ENCODE measurements at regions not wholly inside any gene's neighbourhood (a gene's known extent, or its start where the extent isn't known, plus 50 kb on each side); places are given as distances from the start of the nearest gene placed in this dataset.

DNA sequence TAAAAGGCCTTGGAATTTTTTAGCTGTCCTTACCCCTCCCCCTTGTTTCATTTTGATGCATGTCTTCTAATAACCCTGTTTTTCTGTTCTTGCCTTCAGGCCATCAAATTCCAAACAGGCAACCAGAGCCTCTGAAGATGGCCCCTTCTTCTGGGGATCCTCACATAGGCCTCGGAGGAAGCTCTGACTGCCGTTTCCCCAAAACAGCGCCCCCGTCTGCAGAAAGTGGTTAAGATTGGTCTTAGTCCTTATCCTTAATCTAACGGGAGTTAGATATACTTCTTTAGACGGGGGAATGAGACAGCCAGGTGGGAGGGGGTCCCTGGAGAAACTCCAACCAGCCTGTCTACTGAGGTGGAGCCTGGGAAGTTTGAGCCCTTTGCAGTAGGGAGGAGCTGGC, 226.3 kb upstream of the ZNF608 start:
- WGBS, 2 donors (ENCODE audit: low coverage in 1 of 2) = 92 to 100% methylated on average over 1 to 6 of the region's 6 CpGs
- Histone ChIP-seq H3K4me1 (no peaks in the 10 kb centered on the region), H3K4me3 (no peak overlapping the region), H3K36me3 (no peaks in the 10 kb centered on the region), H3K27me3 (no peaks in the 10 kb centered on the region), H3K9me3 (no peaks in the 10 kb centered on the region), H3K27ac (no peak overlapping the region)
- in situ Hi-C loops (cut with MboI; ENCODE audit: low pct_ligation_motif_present in 1 of 4, low pct_unique_long_range_greater_than_20kb in 1 of 4, low sequenced_read_pairs in 3 of 4) = no loop called here
- no peak for DNase-seq
- intact Hi-C loops (cut with DNase I; ENCODE audit: low total_unique reads) = no loop called here
- TF ChIP-seq POLR2A (IDR thresholded peaks at IDR 0.05) = no peak
- TF ChIP-seq POLR2AphosphoS5 (IDR thresholded peaks at IDR 0.05) = no peak
- TF ChIP-seq, protein P1, sequence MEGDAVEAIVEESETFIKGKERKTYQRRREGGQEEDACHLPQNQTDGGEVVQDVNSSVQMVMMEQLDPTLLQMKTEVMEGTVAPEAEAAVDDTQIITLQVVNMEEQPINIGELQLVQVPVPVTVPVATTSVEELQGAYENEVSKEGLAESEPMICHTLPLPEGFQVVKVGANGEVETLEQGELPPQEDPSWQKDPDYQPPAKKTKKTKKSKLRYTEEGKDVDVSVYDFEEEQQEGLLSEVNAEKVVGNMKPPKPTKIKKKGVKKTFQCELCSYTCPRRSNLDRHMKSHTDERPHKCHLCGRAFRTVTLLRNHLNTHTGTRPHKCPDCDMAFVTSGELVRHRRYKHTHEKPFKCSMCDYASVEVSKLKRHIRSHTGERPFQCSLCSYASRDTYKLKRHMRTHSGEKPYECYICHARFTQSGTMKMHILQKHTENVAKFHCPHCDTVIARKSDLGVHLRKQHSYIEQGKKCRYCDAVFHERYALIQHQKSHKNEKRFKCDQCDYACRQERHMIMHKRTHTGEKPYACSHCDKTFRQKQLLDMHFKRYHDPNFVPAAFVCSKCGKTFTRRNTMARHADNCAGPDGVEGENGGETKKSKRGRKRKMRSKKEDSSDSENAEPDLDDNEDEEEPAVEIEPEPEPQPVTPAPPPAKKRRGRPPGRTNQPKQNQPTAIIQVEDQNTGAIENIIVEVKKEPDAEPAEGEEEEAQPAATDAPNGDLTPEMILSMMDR (IDR thresholded peaks at IDR 0.05) = no peak
- no peak for TF ChIP-seq EP300 (IDR thresholded peaks at IDR 0.05; ENCODE audit: low read depth)

DNA sequence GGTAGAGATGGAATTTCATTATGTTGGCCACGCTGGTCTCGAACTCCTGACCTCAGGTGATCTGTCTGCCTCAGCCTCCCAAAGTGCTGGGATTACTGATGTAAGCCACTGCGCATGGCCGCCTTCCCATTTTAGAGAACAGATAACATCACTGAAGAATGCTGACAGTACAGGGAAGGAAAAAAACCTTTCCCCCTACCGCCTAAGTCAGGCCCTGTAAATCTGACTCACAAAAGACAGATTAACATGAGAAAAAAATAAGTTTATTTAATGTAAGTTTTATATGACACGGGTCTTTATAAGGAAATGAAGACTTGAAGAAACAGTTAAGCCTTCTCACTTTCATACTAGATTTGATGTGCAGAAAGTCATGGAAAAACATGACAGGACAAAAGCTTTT, 227.2 kb upstream of the ZNF608 start:
- in situ Hi-C loops (cut with MboI; ENCODE audit: low pct_ligation_motif_present in 1 of 4, low pct_unique_long_range_greater_than_20kb in 1 of 4, low sequenced_read_pairs in 3 of 4) = no loop called here
- intact Hi-C loops (cut with DNase I; ENCODE audit: low total_unique reads) = no loop called here
- H3K9me3 ChIP-seq = no peaks in the 10 kb centered on the region
- H3K4me1 ChIP-seq = no peaks in the 10 kb centered on the region
- no peak overlapping the region for H3K27ac ChIP-seq
- TF ChIP-seq POLR2A (IDR thresholded peaks at IDR 0.05) (no peak), POLR2AphosphoS5 (IDR thresholded peaks at IDR 0.05) (no peak), EP300 (IDR thresholded peaks at IDR 0.05; ENCODE audit: low read depth) (no peak)
- TF ChIP-seq, protein P1 (IDR thresholded peaks at IDR 0.05) = no peak
- no peak overlapping the region for H3K4me3 ChIP-seq
- no peaks in the 10 kb centered on the region for H3K36me3 ChIP-seq
- H3K27me3 ChIP-seq = no peaks in the 10 kb centered on the region
- no peak for DNase-seq
- WGBS, 2 donors (ENCODE audit: low coverage in 1 of 2) = 77 to 88% methylated on average over 6 of the region's 6 CpGs

DNA sequence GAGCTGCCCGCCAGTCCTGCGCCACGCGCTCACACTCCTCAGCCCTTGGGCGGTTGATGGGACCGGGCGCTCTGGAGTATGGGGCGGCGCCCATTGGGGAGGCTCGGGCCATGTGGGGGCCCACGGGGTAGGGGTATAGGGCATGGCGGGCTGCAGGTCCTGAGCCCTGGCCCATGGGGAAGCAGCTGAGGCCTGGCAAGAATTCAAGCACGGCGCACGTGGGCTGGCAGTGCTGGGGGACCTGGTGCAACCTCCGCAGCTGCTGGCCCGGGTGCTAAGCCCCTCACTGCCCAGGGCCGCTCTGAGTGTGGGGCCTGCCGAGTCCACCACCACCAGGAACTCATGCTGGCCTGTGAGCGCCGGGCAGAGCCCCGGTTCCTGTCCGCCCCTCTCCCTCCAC, 229.6 kb upstream of the ZNF608 start:
- no peaks in the 10 kb centered on the region for H3K36me3 ChIP-seq
- H3K4me3 ChIP-seq = no peak overlapping the region
- intact Hi-C loops (cut with DNase I; ENCODE audit: low total_unique reads) (no loop called here), in situ Hi-C loops (cut with MboI; ENCODE audit: low pct_ligation_motif_present in 1 of 4, low pct_unique_long_range_greater_than_20kb in 1 of 4, low sequenced_read_pairs in 3 of 4) (no loop called here)
- no peak overlapping the region for H3K27ac ChIP-seq
- H3K4me1 ChIP-seq = peaks cover 0 to 12% (median 2%) of the 10 kb centered on the region in 4 donors
- H3K27me3 ChIP-seq = no peaks in the 10 kb centered on the region
- no peak for DNase-seq
- TF ChIP-seq POLR2A (IDR thresholded peaks at IDR 0.05) (no peak), POLR2AphosphoS5 (IDR thresholded peaks at IDR 0.05) (no peak), EP300 (IDR thresholded peaks at IDR 0.05; ENCODE audit: low read depth) (no peak)
- TF ChIP-seq, protein P1 (IDR thresholded peaks at IDR 0.05) = no peak
- 99% methylated on average over 19 of the region's 23 CpGs; no CpG with 5 or more reads in 1 of the 2 donors for WGBS, 2 donors (ENCODE audit: low coverage in 1 of 2)
- H3K9me3 ChIP-seq = no peaks in the 10 kb centered on the region

DNA sequence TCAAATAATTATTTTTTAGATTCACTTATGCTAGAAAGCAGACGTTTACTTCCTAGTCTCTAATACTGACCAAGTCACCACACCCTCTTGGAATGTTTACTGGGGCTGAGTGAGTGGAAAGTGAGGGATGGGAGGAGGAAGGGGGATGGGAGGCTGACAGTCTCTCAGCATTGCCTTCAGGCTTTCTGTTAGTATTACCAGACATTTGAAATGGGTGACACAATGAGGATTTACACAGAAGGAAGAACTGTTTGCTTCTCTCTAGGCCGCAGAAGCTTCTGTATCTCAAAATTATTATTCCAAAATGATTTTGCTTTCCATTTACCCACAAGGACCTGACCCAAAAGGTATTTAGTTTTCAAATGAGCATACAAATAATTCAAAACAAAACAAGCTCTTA, 232.8 kb upstream of the ZNF608 start:
- no peaks in the 10 kb centered on the region for H3K9me3 ChIP-seq
- in situ Hi-C loops (cut with MboI; ENCODE audit: low pct_ligation_motif_present in 1 of 4, low pct_unique_long_range_greater_than_20kb in 1 of 4, low sequenced_read_pairs in 3 of 4) (no loop called here), intact Hi-C loops (cut with DNase I; ENCODE audit: low total_unique reads) (no loop called here)
- no peak for TF ChIP-seq POLR2AphosphoS5 (IDR thresholded peaks at IDR 0.05)
- TF ChIP-seq POLR2A (IDR thresholded peaks at IDR 0.05) = no peak
- no peak for TF ChIP-seq EP300 (IDR thresholded peaks at IDR 0.05; ENCODE audit: low read depth)
- TF ChIP-seq, protein P1 (IDR thresholded peaks at IDR 0.05) = no peak
- no peak overlapping the region for H3K27ac ChIP-seq
- H3K27me3 ChIP-seq = no peaks in the 10 kb centered on the region
- DNase-seq = no peak
- H3K4me3 ChIP-seq = no peak overlapping the region
- 0 to 51% methylated on average over 1 to 2 of the region's 2 CpGs for WGBS, 2 donors (ENCODE audit: low coverage in 1 of 2)
- peaks cover 0 to 12% (median 2%) of the 10 kb centered on the region in 4 donors for H3K4me1 ChIP-seq
- H3K36me3 ChIP-seq = no peaks in the 10 kb centered on the region
